Activated CD8-positive, alpha-beta T cell treated with anti-CD3 and anti-CD28 coated beads for 36 hours (primary cell): ENCODE measurements at regions not wholly inside any gene's neighbourhood (a gene's known extent, or its start where the extent isn't known, plus 50 kb on each side); places are given as distances from the start of the nearest gene placed in this dataset.
"Not testable (repeated sequence)": the region's sequence is repeated elsewhere in the genome, so short reads cannot be mapped to it uniquely, and the experiment has no call there.

Experiments used
- ATAC-seq: fragments of 200-7000 bp; cut with Tn5 transposase; one replicate; pipeline ENCODE4 v1.10.0; 2021; ENCODE audit warnings: mild to moderate bottlenecking, moderate library complexity
- CTCF ChIA-PET: fragments of 350-600 bp; sonication (Branson Sonifier 250); formaldehyde crosslinking; loops from one replicate; lab custom pipeline; 2021; ENCODE audit warnings: antibody characterized with exemption; lab: Charles Lee
- POLR2A ChIA-PET: fragments of 350-600 bp; sonication (Branson Sonifier 250); formaldehyde crosslinking; loops from one replicate; lab custom pipeline; 2021; ENCODE audit warnings: antibody characterized with exemption; lab: Charles Lee
- DNase-seq: peaks from one replicate; pipeline ENCODE4 v3.0.0-alpha.2; 2020
- H3K27ac Mint-ChIP-seq: one replicate; pipeline ENCODE4 v1.8.0; 2021; ENCODE audit warnings: mild to moderate bottlenecking, mixed read lengths
- H3K27me3 Mint-ChIP-seq: one replicate; pipeline ENCODE4 v1.8.0; 2021; ENCODE audit warnings: mixed read lengths
- H3K36me3 Mint-ChIP-seq: one replicate; pipeline ENCODE4 v1.8.0; 2021; ENCODE audit warnings: low read depth, mixed read lengths
- H3K4me1 Mint-ChIP-seq: one replicate; pipeline ENCODE4 v1.8.0; 2021; ENCODE audit warnings: low read depth, mixed read lengths
- H3K4me3 Mint-ChIP-seq: one replicate; pipeline ENCODE4 v1.8.0; 2021; ENCODE audit warnings: mild to moderate bottlenecking, moderate library complexity, mixed read lengths
- H3K9me3 Mint-ChIP-seq: one replicate; pipeline ENCODE4 v1.8.0; 2021; ENCODE audit warnings: mixed read lengths
- intact Hi-C: fragments of 100-400 bp; cut with micrococcal nuclease; formaldehyde crosslinking; loops from one replicate; pipeline ENCODE4 v1.10.0; 2022

DNA sequence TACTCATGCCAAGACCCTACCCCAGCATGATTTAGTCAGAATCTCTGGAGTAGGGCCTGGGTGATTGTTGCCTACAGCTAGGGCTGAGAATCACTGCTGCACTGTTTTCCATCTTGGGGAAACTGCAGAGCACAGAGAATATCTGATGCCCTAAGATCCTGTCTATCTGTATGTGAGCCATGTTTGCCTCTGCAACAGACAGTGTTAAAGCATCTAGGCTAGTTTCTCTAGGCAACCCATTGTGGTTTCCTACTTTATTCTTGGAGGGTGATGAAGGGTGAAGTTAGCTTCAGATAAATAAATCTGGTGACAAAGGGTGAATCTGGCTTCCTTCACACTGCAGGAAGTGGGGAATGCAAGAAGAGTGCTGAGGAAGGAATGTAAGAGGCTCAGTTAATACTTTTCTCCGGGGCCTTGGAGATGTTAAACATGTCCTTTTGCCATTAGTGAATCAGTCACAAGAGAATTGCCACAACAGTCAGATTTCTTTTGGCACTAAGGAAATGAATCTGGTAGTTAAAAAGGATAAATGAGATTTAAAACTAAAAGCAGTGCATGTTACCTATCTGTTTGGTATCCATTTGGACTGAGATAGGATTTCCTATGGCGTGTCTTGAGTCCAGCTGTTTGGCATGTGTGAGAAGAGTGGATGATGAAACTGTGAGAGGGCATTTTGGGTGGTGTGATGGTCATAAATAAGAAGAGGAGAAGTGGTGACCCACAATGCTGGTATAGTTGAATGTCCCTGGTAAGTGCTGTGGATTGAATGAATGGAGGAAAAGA, 119.6 kb upstream of the IKBKE start:
- CTCF ChIA-PET, H3K27me3 Mint-ChIP-seq, ATAC-seq: not testable (repeated sequence)

DNA sequence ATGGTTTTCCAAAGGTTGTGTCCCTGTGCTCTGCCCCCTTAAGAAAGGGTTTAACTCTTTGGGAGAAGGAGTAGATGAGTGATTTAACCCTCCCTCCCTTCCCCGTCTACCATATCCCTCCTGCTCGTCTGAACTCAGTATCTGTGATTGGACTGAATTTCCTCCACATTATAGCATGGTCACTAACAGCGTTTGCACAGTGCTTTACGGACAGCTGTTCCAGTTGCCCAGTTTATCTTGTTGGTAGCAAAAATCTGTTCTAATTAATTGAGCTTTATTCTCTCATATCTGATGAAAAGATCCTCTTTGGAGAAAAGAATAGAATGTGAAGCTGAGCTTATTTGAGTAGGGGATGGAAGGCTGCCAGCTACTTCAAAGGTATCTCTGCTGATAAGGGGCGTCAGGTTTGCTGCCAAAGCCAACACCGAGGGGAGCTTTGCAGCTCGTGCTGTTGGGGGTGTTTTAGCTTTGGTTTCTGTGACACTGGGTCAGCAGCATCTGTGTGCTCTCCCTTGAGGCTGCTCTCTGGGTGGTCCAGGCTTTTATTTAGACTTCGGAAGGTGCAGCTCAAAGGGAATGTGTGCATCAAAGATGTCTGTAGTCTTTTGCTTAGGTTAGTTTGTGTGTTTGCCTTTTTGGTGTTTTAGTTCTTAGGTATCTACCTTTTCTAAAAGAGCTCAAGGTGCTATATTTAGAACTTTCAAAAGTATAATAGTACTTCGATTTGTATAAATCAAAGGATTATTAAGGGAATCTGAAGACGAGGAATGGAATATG, 118.8 kb upstream of the IKBKE start:
- intact Hi-C loops, ATAC-seq, DNase-seq, H3K36me3 Mint-ChIP-seq, CTCF ChIA-PET, H3K27me3 Mint-ChIP-seq, H3K4me3 Mint-ChIP-seq, H3K9me3 Mint-ChIP-seq, POLR2A ChIA-PET, H3K4me1 Mint-ChIP-seq, H3K27ac Mint-ChIP-seq: not testable (repeated sequence)

More for the DNA sequence above, 119.6 kb upstream of the IKBKE start:
- H3K4me3 Mint-ChIP-seq, POLR2A ChIA-PET, H3K36me3 Mint-ChIP-seq, DNase-seq, H3K9me3 Mint-ChIP-seq, intact Hi-C loops, H3K27ac Mint-ChIP-seq, H3K4me1 Mint-ChIP-seq: not testable (repeated sequence)

DNA sequence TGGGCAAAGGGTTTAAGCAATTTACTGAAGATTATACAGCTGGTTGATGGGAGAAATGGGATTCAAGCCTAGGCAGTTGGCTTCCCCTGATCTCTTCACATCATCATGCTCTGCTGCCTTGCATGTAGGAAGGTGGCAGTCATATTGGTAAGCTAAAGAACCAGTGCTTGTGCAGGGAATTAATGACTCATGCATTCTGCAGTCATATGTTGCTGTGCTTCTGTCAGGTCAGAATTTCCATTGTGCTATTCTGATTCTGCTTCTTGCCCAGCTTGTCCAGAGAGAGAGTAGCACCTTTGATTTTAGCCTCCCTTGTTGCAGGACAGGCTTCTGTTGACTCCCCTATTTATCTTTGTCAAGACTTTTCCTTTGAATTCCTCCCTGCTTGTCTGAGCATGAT, 114.0 kb upstream of the IKBKE start:
- H3K4me3 Mint-ChIP-seq, POLR2A ChIA-PET, H3K9me3 Mint-ChIP-seq, H3K27me3 Mint-ChIP-seq, intact Hi-C loops, H3K4me1 Mint-ChIP-seq, CTCF ChIA-PET, H3K36me3 Mint-ChIP-seq: not testable (repeated sequence)
- H3K27ac Mint-ChIP-seq, result peak overlapping the region; percentile 70
- DNase-seq (peak; percentile 41), ATAC-seq (peak; percentile 88)

DNA sequence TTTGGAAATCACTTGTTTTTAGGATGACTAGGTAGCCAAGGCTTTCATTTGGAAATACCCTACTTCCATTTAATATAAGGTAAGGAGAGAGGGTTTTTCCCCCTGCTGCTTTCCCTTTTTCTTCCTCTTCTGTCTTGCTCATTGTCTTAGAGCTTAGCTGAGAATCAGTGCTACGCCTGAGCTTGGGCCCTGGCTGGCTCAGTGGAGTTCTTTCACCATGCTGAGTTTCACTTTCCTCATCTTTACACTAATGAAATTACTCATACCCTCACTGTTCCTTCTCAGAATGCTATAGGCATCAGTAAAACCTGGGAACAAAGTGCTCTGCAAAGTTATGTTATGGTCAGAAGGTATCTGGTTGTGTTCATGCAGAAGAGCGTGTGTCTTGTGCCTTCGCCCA, 112.3 kb upstream of the IKBKE start:
- intact Hi-C loops, H3K4me3 Mint-ChIP-seq, H3K27me3 Mint-ChIP-seq: not testable (repeated sequence)

DNA sequence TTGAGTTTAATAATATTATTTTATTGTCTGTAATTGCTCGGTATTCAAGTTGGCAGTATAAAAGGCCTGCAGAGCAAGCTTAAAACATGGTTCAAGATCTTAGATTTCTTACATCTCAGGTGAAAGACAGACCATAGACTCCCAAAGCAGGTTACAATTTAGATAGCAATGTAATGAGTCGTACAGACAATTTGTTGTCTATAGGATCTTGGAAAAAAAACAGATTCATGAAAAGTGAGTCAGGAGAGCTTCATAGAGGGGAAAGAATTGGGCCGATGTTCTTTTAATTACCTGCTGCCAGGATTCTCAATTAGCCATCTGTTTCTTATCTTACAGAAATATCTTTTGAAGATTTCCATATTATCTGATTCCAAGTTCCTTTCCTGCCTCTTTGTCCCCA, 111.5 kb upstream of the IKBKE start:
- intact Hi-C loops, CTCF ChIA-PET, POLR2A ChIA-PET, H3K27me3 Mint-ChIP-seq, DNase-seq, H3K4me3 Mint-ChIP-seq, H3K9me3 Mint-ChIP-seq, ATAC-seq, H3K36me3 Mint-ChIP-seq, H3K27ac Mint-ChIP-seq: not testable (repeated sequence)
- peaks cover 15% of the 10 kb centered on the region for H3K4me1 Mint-ChIP-seq

More for the DNA sequence above, 112.3 kb upstream of the IKBKE start:
- POLR2A ChIA-PET, CTCF ChIA-PET, H3K36me3 Mint-ChIP-seq, H3K9me3 Mint-ChIP-seq: not testable (repeated sequence)
- peak overlapping the region; percentile 82 for H3K27ac Mint-ChIP-seq
- peaks cover 11% of the 10 kb centered on the region for H3K4me1 Mint-ChIP-seq
- DNase-seq (peak; percentile 66), ATAC-seq (peak; percentile 70)

DNA sequence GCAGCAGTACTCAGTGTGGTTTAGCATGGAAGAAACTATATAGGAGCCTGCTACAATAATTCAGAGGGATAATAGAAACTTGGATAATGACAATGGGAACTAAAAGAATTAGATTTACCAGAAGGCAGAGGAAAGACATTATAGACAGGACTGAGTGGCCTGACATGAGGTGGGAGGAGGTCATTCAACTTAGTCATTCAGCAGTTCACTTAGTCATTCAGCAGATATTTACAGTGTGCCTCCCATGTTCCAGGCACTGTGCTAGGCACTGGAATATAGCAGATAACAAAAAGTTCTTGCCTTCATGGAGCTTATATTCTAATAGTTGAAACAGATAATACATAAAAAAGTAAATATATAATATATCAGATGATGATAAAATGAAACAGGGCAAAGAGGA, 110.9 kb upstream of the IKBKE start:
- POLR2A ChIA-PET, CTCF ChIA-PET, H3K27ac Mint-ChIP-seq: not testable (repeated sequence)

DNA sequence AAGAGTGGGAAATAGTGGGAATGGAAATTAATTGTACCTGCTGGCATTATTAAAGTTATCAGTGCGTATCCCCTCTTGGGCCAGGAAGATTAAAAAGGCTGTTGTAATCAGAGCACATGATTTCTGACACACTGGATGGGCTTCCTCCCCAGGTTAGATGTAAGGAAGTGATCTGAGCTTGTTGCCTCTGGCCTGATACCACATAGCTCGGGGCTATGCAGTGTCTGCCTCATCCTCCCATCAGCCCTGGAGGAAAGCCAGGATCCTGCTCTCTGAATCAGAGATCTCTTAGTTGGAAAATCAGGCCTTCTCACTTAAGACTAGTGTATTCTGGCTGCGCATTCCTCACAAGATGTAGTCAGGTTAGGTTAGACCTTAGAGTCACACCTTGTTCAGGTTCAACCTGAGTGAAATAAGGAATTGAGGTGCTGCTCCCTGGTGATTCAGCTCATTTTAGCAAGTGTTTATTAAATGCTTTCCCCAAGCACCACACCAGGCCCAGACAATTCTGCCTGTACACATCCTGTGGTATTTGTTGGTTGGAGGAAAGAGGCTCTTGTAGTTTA, 108.2 kb upstream of the IKBKE start:
- peaks cover 11% of the 10 kb centered on the region for H3K4me1 Mint-ChIP-seq
- H3K9me3 Mint-ChIP-seq, H3K4me3 Mint-ChIP-seq, intact Hi-C loops, H3K36me3 Mint-ChIP-seq, H3K27ac Mint-ChIP-seq, ATAC-seq, H3K27me3 Mint-ChIP-seq, CTCF ChIA-PET, POLR2A ChIA-PET, DNase-seq: not testable (repeated sequence)

More for the DNA sequence above, 110.9 kb upstream of the IKBKE start:
- intact Hi-C loops, H3K9me3 Mint-ChIP-seq, H3K36me3 Mint-ChIP-seq, DNase-seq, H3K27me3 Mint-ChIP-seq, ATAC-seq, H3K4me3 Mint-ChIP-seq: not testable (repeated sequence)
- H3K4me1 Mint-ChIP-seq, result peaks cover 15% of the 10 kb centered on the region

DNA sequence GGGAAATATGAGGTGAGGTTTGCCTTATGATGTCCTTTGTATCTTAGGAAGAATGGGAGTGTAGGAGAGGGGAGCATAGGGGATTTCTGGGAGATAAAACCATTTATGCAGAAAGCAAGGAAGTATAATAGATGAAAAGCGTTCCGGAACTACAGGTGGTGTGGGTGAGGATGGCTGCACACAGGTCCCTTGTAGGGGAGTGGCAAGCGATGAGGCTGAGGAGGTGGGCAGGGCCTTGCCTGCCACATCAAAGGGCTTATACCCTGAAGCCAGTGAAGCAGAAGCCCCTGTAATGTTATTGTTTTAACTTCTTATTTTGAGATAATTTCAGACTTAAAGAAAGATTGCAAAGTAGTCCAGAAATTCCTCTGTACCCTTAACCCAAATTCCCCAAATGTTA, 107.3 kb upstream of the IKBKE start:
- H3K27me3 Mint-ChIP-seq, H3K36me3 Mint-ChIP-seq, H3K4me1 Mint-ChIP-seq, H3K9me3 Mint-ChIP-seq, intact Hi-C loops, H3K4me3 Mint-ChIP-seq, ATAC-seq, H3K27ac Mint-ChIP-seq, DNase-seq, POLR2A ChIA-PET, CTCF ChIA-PET: not testable (repeated sequence)

DNA sequence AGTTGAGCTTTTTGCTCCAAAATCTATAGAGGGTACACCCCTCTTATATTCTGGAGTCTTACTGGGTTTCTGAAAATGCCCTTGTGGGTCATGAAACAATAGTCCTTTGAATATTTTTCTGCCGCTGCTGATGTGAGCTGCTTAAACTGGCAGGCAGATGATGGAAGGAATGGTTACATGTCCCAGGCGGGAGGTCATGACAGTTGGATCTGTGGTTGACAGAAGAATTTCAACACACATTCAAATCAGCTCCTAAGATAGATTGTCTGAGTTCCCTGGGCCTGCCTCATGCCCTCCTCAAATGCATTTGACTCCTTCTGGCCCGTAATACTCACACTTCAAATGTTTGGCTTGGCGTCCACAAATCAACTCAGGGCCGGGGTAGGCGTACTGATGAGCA, 105.0 kb upstream of the IKBKE start:
- CTCF ChIA-PET, H3K27me3 Mint-ChIP-seq, H3K4me3 Mint-ChIP-seq, H3K9me3 Mint-ChIP-seq, ATAC-seq, intact Hi-C loops, H3K4me1 Mint-ChIP-seq, H3K36me3 Mint-ChIP-seq, DNase-seq, POLR2A ChIA-PET, H3K27ac Mint-ChIP-seq: not testable (repeated sequence)

DNA sequence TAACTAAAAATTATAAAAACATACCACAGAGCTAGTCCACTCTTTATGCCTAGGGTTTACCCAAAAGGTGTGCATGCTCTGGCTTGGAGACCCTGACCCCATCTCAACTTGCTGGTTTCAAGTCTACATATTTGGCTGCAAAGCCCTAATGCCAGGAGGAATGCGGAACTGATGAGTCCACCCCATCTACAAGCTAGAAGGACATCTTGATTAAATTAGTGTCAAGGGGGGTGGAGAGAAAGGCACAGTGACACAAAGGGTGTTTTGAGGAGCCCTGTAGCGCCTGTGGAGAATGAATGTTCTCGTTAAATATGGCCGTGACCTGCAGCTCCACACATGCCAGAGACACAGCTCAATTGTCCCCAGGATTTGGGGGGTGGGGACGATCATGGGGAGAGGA, 104.1 kb upstream of the IKBKE start:
- ATAC-seq, H3K36me3 Mint-ChIP-seq, H3K4me1 Mint-ChIP-seq, POLR2A ChIA-PET, CTCF ChIA-PET, H3K27ac Mint-ChIP-seq, H3K27me3 Mint-ChIP-seq, H3K9me3 Mint-ChIP-seq, H3K4me3 Mint-ChIP-seq, intact Hi-C loops, DNase-seq: not testable (repeated sequence)

DNA sequence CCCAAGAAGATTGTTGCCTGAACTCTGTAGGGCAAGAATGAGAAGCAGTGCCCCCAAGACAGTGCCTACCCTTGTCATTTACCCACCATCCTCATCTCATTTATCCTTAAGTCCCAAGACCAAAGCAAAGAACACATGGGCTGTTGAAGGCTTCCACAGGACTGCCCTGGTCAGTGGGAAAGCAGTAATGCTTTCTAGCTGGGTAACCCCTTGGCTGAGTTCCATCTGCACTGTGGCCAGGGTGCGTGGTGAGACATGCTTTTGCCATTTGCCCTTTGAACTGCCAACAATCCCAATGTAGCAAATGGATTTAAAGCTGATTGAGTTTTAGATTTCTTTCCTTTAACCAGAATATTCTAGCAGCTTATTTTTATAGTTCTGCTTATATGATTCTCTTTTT, 103.5 kb upstream of the IKBKE start:
- POLR2A ChIA-PET, ATAC-seq, CTCF ChIA-PET, H3K36me3 Mint-ChIP-seq, H3K27me3 Mint-ChIP-seq, H3K9me3 Mint-ChIP-seq, H3K27ac Mint-ChIP-seq, DNase-seq, intact Hi-C loops, H3K4me1 Mint-ChIP-seq, H3K4me3 Mint-ChIP-seq: not testable (repeated sequence)
